ENCODE measurements at regions not wholly inside any gene's neighbourhood (a gene's known extent, or its start where the extent isn't known, plus 50 kb on each side); places are given as distances from the start of the nearest gene placed in this dataset.
A peak's percentile ranks its signal among the peaks of the same experiment; 100 is the strongest.
"Not testable (repeated sequence)": the region's sequence is repeated elsewhere in the genome, so short reads cannot be mapped to it uniquely, and the experiment has no call there.

DNA sequence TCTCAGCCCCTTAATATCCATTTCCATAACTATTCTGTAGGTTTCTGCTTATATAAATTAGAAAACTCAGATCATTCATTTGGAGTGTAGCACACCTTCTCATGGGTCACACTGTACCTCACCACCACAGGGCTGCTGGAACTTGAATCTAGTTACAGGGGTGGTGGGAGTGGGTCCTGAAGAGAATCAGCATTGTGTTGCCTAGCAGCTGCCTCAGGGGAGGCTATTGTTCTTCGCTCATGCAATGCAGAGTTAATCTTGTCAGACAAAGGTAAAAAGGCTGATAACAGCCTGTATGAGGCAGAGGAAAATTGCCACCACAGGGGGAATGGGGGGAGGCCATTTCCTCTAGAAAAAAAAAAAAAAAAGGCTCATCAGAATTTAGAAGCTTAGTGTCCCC lies 496.0 kb upstream of the ADGRB3 start:
- DNase-seq: no peak

DNA sequence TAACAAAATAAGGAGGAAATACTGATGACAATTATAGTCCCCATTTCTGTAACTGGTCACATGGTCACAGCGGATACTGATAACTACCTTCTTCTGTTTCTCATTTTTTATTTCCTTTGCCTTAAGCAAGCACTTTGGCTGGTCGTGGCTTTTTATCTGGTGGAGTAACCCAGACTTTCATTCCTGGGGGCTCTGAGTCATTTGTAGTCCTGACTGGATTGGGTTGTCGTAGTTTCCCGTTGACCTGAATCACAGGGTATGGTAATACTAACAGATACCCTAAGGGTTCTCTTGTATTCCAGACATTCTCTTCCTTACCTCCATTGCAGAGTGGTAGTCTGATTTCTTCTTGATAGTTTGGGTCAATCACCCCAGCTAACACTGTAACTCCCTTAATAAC lies 500.3 kb upstream of the ADGRB3 start:
- DNase-seq: no peak

DNA sequence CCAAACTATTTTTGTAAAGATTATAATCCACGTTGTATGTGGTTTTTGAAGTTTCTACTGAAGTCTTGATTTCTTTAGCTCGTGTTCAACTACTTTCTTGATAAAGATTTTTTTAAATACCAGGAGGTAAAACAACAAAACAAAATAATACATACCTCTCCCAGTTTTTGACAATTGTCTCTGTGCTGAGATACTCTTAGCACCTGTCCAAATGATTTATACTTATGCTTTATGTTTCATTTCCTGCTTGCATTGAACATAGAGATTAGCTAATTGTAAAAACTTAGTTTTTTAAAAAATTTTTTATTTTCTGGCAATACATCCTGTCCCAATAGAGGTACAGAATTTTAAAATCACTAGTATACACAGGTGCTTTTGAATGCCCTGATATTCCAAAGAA lies 506.9 kb upstream of the ADGRB3 start:
- no peak for DNase-seq

GRCh38 chr6:68127074-68127473 lies 508.0 kb upstream of the ADGRB3 start:
- DNase-seq: no peak

DNA sequence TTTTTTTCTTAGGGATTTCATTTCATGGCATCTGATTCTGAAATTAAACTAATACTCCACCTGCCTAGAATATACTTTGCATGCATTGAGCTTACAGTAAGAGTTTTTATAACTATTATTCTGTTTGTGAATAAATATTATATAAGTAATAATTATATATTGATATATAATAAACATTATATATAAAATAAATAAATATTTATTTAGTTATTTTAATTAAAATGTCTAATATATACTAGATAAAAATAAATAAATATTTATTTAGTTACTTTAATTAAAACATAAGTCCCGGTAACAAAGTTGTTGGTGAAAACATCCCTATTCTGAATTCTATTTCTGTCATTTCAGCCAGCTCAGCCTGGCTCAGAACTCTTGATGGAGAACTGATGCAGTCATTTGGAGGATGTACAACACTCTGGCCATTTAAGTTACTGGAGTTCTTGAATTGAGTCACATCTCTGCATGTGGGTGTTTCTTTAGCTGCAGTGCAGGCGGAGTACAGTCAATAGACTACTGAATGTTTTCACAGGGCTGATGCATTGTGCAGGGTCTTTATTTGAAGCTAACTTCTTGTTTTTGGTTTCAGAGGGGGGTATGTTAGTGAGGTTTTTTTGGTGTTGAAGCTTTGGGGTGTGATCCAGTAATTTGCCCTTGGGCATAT lies 508.9 kb upstream of the ADGRB3 start:
- DNase-seq: no peak

DNA sequence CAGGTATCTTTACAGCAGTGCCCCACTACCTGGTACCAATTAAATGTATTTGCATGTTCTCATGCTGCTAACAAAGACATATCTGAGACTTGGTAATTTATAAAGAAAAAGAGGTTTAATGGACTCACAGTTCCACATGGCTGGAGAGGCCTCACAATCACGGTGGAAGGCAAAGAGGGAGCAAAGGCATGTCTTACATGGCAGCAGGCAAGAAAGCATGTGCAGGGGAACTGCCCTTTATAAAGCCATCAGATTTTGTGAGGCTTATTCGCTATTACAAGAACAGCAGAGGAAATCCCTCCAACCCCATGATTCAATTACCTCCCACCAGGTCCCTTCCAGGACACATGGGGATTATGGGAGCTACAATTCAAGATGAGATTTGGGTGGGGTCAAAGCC lies 512.1 kb upstream of the ADGRB3 start:
- DNase-seq: not testable (repeated sequence)

GRCh38 chr6:68122032-68122431 lies 513.0 kb upstream of the ADGRB3 start:
- no peak for DNase-seq

GRCh38 chr6:68120954-68121353 lies 514.1 kb upstream of the ADGRB3 start:
- not testable (repeated sequence) for DNase-seq

GRCh38 chr6:68114463-68115047 lies 520.5 kb upstream of the ADGRB3 start:
- DNase-seq: no peak

DNA sequence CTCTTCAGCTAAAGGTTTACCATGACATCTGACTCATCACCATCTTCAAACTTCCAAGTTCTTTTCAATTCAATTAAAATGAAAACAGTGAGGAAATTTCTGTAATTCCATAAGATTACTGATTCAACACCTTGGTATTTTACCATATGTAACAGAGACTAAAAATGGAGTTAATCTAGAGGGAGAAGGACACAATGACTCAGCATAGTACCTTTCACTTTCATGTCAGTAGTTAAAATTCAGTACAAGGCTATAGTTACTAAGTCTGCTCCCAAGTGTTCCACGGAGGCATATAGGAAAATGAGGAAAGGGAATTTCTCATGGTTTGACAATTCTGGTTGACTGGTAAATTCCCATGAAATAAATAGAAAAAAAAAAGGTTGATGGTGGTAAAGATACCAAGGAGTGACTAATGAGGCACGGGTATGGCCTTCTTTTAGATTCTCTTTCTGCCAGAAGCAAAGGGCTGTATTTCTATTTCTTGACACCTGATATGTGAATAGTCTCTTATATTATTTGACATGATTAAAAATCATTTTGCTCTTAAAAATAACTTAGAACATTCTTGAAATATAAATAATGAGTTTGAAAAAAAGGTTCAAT lies 526.7 kb upstream of the ADGRB3 start:
- no peak for DNase-seq

DNA sequence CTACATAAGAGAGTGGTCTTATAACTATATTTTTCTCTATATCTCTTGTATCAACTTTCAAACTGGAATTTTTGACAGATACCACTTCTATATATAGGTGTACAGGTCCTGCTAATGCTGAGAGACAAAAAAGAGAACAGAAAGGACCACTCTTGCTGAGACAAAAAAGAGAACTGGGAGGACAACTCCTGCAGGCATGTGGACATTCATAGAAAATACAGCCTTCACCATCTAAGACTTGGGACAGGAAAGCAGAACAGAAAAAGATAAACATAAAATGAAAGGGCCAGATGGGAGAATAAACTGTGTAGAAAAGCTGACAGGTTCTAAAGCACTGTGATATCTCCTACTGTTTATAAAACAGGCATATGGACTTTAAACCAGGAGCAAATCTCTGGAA lies 541.0 kb upstream of the ADGRB3 start:
- DNase-seq: no peak

DNA sequence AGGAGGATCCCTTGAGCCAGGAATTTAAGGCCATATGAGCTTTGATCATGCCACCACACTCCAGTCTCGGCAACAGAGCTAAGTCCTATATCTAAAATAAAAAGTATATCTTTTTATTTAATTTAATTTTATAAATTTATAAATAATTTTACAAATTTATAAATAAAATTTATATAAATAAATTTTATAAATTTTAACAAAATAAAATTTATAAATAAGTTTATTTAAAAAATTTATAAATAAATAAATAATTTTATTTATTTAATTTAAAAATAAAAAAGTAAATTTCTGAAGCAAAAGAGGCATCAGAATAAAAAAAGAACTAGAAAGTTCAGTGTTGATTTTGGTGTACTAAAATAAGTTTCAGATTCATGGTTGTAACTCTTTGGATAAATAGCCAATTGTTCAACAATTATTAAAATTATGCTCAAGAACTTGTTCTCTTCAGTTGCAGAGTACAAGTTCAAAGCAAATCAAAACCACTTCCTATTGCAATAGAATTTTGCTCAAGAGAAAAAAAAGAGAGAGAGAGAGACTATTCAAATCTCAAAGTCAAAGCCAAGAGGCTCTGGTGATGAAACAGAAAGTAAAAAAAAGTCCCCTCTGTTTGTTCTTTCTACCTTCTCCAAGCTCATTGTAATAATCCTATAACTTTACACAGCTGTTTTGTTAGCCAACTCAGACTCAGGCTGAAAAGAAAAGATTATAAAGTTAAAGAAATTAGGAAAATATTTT lies 547.5 kb upstream of the ADGRB3 start:
- peak; percentile 18 for DNase-seq

DNA sequence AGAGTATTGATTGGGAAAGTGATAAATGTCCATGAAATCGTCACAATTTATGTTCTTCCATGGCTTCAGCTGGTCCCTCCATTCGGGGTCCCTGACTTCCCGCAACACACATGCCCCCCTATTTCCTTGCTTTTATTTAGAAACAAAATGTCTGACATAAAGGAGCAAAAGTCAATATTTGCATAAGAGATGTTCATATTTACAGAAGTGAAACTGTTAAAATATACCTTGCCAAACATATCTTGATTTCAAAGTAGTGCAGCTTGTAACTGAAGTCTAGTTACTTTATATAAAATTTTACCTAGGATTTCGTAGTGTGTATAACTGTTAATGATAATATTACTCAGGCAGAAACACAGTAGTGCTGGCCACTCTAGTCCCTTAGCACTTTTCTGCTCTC lies 548.9 kb upstream of the ADGRB3 start:
- DNase-seq: no peak

DNA sequence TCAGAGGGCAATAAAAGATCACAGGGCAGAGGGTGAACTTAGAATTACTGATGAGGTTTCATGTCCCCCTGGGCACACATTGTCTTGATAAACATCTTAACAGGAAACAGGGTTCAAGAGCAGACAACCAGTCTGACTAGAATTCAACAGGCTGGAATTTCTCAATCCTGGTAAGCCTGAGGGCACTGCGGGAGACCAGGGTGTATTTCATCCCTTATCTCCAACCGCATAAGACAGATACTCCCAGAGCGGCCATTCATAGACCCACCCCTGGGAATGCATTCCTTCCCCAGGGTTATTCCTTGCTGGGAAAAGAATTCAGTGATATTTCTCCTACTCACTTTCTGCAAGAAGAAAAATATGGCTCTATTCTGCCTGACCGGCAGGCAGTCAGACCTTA lies 549.5 kb upstream of the ADGRB3 start:
- DNase-seq: not testable (repeated sequence)

DNA sequence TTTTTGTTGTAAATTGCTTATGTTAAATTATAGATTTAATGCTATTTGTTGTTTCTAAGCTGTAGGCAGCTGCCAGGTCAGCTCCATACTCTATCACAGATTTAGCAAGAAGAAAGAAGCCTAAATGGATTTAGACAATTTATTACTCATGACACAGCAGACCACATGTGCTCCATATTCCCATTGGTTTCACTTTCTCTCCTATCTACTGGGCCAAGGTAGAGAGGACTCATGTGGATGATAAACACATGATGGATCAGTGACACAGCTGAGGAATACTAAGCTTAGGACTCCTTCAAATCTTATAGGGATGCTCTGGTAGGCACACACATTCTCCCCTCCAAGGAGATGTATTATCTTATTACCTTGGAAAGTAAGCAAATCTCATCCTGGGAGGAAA lies 553.0 kb upstream of the ADGRB3 start:
- DNase-seq: no peak

DNA sequence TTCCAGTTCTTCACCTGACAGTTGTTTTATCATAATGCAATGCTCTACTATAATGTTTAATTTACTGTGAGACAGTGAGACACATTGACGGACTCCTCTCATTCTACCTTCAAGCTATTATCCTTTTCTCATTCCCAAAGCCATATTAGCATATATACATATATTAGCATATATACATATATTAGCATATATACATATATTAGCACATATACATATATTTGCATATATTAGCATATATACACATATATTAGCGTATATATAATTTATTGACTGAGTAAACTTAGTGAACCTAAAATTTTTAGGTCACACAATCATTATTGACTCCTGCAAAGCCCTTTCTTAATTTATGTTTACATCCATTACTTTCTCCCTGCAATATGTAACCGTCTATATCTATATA lies 555.0 kb upstream of the ADGRB3 start:
- no peak for DNase-seq

DNA sequence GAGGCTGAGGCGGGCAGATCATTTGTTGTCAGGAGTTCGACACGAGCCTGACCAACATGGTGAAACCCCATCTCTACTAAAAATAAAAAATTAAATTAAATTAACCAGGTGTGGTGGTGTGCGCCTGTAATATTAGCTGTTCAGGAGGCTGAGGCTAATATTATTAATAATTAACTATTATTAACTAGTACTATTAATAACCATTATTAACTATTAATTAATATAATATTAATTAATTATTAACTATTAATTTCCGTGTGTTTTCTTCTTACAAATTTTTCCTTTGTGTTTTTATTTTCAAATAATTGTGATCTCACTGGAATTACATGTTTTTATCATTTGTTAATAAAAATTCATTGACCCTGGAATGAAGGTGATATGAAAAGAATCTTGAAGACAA lies 557.4 kb upstream of the ADGRB3 start:
- no peak for DNase-seq

GRCh38 chr6:68071740-68072139 lies 563.3 kb upstream of the ADGRB3 start:
- DNase-seq: no peak

- no peak for DNase-seq
Observed at GRCh38 chr6:68069921-68070710, 565.0 kb upstream of the ADGRB3 start.

- DNase-seq: no peak
Observed at GRCh38 chr6:68059899-68060298, 575.2 kb upstream of the ADGRB3 start.

- DNase-seq: no peak
Observed at GRCh38 chr6:68059261-68059660, 575.8 kb upstream of the ADGRB3 start.

GRCh38 chr6:68056596-68056995 lies 578.5 kb upstream of the ADGRB3 start:
- not testable (repeated sequence) for DNase-seq

DNA sequence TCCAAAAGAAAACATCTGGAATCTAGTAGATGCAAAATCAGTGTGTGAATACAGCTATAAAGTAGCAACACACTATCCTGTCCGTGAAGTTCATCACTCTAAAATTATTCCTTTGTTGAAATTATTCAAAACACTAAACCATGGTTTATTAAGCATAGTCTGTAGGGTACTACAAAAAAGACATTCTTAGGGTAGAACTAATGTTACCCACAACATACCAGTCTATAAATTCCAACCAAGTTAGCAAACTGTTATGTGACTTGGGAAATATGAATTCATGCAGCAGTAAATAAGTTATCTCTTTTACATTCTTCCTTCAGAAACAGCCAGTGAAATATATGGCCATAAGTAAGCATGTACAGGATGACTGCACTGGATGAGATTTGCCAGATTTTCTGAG lies 580.3 kb upstream of the ADGRB3 start:
- no peak for DNase-seq
